ENCODE measurements at regions not wholly inside any gene's neighbourhood (a gene's known extent, or its start where the extent isn't known, plus 50 kb on each side); places are given as distances from the start of the nearest gene placed in this dataset.
A peak's percentile ranks its signal among the peaks of the same experiment; 100 is the strongest.

DNA sequence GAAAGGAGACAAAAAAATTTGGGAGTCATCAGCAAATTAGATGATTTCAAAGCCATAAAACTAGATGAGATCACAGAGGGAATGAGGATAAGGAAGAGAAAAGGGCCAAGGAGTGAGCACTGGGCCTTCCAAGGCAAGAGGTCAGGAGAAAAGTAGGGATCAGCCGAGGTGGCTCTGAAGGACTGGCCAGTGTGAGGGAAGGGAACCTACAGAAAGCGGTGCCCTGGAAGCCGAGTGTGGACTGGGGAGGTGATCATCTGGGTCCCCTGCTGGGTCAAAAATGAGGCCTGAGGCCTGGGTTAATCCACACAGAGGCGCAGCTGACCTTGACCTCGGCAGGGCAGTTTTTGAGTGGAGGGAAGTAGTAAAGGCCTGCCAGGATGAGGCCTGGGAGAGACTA is 133.8 kb downstream of the SMIM20 start:
- no peak for DNase-seq (ENCODE audit: low read depth)
- TF ChIP-seq, protein P1, sequence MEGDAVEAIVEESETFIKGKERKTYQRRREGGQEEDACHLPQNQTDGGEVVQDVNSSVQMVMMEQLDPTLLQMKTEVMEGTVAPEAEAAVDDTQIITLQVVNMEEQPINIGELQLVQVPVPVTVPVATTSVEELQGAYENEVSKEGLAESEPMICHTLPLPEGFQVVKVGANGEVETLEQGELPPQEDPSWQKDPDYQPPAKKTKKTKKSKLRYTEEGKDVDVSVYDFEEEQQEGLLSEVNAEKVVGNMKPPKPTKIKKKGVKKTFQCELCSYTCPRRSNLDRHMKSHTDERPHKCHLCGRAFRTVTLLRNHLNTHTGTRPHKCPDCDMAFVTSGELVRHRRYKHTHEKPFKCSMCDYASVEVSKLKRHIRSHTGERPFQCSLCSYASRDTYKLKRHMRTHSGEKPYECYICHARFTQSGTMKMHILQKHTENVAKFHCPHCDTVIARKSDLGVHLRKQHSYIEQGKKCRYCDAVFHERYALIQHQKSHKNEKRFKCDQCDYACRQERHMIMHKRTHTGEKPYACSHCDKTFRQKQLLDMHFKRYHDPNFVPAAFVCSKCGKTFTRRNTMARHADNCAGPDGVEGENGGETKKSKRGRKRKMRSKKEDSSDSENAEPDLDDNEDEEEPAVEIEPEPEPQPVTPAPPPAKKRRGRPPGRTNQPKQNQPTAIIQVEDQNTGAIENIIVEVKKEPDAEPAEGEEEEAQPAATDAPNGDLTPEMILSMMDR (IDR thresholded peaks at IDR 0.05; ENCODE audit: low read depth, low read length, missing control alignments) = no peak
- H3K4me3 ChIP-seq (ENCODE audit: low read depth, low read length) = no peak overlapping the region
- in situ Hi-C loops (cut with HindIII; ENCODE audit: low sequenced_read_pairs) = no loop called here

DNA sequence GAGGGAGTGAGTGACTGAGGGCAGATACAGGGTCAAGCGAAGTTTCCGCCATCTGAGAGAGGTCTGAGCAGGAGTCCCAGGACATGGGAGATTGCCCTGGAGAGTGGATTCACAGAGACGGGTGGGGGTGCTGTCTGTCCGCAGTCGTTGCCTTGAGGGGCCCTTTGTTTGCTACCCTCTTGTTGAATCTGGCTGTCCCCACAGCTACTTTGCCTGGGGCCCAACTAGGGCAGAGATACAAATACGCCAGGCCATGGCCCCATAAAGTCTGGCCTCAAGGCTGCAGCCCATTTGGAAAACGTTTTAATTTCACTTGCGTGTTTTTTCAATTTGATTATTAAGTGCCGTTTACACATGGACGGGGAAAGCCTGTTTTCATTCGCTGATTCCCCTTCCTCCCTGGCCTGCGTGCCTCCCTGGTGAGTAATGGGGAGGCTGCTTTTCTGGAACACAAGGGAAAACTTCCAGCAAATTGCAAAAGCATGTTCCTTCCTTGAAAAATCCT is 134.4 kb downstream of the SMIM20 start:
- peak; percentile 27 for DNase-seq (ENCODE audit: low read depth)
- in situ Hi-C loops (cut with HindIII; ENCODE audit: low sequenced_read_pairs) = no loop called here
- no peak overlapping the region for H3K4me3 ChIP-seq (ENCODE audit: low read depth, low read length)

DNA sequence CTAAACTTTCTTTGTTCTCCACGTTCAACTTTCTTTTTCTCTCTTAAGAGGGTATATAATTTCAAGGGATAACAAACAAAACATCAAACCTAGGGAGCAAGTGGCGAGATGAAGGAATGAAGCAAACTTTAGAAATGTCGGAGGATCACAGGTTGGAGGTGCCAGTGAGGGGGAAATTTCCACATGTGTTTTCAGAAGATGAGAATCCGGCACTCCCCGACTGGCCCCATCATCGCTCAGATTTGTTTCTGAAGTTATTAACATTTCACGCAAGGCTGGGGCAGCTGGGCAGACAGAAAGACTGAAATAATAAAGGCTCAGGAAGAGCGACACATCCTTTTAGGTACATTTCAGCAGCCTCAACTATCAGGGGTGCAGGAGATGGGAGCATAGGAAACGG is 134.9 kb downstream of the SMIM20 start:
- TF ChIP-seq, protein P1 (IDR thresholded peaks at IDR 0.05; ENCODE audit: low read depth, low read length, missing control alignments) = no peak
- no peak overlapping the region for H3K4me3 ChIP-seq (ENCODE audit: low read depth, low read length)
- in situ Hi-C loops (cut with HindIII; ENCODE audit: low sequenced_read_pairs) = no loop called here
- no peak for DNase-seq (ENCODE audit: low read depth)

More for the DNA sequence above, 134.4 kb downstream of the SMIM20 start:
- TF ChIP-seq, protein P1 (IDR thresholded peaks at IDR 0.05; ENCODE audit: low read depth, low read length, missing control alignments) = no peak

DNA sequence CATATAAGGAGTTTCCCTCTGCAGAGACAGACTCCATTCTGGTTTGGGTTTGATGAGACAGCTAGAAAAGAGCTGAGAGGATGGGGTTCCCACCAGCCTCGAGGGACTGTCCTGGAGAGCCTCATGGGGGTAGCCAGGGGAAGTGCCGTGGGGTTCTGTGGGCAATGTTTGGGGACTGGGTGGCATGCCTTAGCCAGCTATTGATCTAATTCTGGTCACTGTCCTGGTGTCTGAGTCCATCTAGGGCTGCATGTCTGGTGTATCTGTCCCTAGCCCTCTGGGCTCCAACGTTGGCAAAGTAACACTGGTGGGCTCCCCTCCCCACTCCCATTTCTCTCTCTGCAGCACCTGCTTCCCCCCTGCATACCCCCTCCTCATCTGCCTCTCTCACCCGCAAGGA is 135.4 kb downstream of the SMIM20 start:
- in situ Hi-C loops (cut with HindIII; ENCODE audit: low sequenced_read_pairs) = no loop called here

DNA sequence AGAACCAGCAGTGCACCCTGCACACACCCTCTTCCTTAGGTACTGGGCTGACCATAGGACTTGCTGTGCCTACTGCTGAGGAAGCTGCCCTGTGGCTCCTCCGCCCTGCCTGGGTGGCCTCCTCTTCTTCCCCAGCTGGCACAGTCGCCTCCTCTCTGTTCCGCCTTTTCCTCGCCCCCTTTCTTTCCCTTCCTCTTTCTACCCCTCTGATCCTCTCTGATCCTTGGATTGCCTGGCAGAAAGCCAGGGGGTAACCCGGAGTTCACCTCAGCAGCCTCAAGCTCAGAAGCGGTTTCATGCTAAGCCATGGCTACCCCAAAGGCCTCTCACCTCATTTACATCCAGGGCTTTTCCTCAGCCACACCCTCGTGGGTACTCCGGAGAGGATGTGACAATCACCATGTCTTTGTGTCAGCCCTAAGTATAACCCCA is 136.2 kb downstream of the SMIM20 start:
- TF ChIP-seq, protein P1 (IDR thresholded peaks at IDR 0.05; ENCODE audit: low read depth, low read length, missing control alignments) = no peak
- in situ Hi-C loops (cut with HindIII; ENCODE audit: low sequenced_read_pairs) = no loop called here
- DNase-seq (ENCODE audit: low read depth) = no peak
- no peak overlapping the region for H3K4me3 ChIP-seq (ENCODE audit: low read depth, low read length)

More for the DNA sequence above, 135.4 kb downstream of the SMIM20 start:
- TF ChIP-seq, protein P1 (IDR thresholded peaks at IDR 0.05; ENCODE audit: low read depth, low read length, missing control alignments) = no peak
- no peak for DNase-seq (ENCODE audit: low read depth)
- no peak overlapping the region for H3K4me3 ChIP-seq (ENCODE audit: low read depth, low read length)

DNA sequence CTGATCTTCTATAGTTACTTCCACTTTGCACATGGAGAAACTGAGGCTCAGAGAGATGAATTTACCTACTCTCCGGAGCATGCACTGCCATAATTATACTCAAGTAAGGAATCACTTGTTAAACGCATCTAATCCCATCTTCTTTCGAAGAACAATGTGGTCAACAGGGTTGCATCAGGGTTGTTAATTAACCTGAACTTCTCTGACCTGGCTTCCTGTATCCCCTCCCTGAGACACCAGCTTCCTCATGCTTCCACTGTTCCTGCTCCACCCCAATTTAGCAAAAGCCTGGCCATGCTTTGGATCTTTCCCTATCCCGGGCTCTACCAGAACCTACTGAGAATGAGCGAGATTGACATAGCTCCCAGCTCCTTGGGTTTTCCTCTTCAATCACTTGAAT is 136.7 kb downstream of the SMIM20 start:
- in situ Hi-C loops (cut with HindIII; ENCODE audit: low sequenced_read_pairs) = no loop called here
- DNase-seq (ENCODE audit: low read depth) = no peak
- TF ChIP-seq, protein P1 (IDR thresholded peaks at IDR 0.05; ENCODE audit: low read depth, low read length, missing control alignments) = no peak
- H3K4me3 ChIP-seq (ENCODE audit: low read depth, low read length) = no peak overlapping the region
